Coronary artery (tissue), 2 donors: ENCODE measurements at regions not wholly inside any gene's neighbourhood (a gene's known extent, or its start where the extent isn't known, plus 50 kb on each side); places are given as distances from the start of the nearest gene placed in this dataset.

Source experiments
- DNase-seq: peaks from one replicate; pipeline ENCODE4 v3.0.0-alpha.2; 2017; ENCODE audit warnings: low spot score
- H3K27ac ChIP-seq, 2 donors: fragments of 200-600 bp; sonication (generic); one replicate each; pipeline ENCODE4 v1.5.1; 2016 to 2019
- H3K4me3 ChIP-seq: fragments of 200-600 bp; sonication (generic); 2 replicates; pipeline ENCODE4 v1.5.1; 2016; ENCODE audit warnings: mild to moderate bottlenecking, moderate library complexity
- TF ChIP-seq, protein P1 (sequence below): fragments of 200-600 bp; sonication (generic); IDR thresholded peaks from one replicate; pipeline ENCODE4 v1.5.1; 2019; ENCODE audit warnings: antibody characterized with exemption

DNA sequence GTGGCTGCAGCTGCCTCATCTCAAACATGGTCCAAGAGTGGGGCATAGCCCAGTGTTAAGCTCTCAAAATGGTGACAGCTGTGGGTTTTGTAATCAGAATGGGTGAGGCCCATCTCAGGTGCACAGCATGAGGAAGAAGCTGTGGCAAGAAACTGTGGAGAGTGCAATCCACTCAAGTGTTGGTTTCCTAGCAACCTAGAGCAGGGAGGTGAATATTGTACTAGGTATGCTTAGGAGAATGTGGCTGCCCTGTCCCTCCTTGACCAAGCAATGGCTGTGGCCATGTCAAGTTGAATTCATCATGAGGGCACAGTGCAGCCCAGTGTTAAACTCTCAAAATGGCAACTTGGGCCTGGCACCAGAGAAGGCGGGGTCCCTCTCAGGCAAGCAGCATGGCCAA lies 160.5 kb upstream of the KCNN2 start:
- H3K4me3 ChIP-seq, result no peak overlapping the region
- TF ChIP-seq, protein P1, sequence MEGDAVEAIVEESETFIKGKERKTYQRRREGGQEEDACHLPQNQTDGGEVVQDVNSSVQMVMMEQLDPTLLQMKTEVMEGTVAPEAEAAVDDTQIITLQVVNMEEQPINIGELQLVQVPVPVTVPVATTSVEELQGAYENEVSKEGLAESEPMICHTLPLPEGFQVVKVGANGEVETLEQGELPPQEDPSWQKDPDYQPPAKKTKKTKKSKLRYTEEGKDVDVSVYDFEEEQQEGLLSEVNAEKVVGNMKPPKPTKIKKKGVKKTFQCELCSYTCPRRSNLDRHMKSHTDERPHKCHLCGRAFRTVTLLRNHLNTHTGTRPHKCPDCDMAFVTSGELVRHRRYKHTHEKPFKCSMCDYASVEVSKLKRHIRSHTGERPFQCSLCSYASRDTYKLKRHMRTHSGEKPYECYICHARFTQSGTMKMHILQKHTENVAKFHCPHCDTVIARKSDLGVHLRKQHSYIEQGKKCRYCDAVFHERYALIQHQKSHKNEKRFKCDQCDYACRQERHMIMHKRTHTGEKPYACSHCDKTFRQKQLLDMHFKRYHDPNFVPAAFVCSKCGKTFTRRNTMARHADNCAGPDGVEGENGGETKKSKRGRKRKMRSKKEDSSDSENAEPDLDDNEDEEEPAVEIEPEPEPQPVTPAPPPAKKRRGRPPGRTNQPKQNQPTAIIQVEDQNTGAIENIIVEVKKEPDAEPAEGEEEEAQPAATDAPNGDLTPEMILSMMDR, result no peak
- DNase-seq, result no peak
- H3K27ac ChIP-seq, result no peak overlapping the region

DNA sequence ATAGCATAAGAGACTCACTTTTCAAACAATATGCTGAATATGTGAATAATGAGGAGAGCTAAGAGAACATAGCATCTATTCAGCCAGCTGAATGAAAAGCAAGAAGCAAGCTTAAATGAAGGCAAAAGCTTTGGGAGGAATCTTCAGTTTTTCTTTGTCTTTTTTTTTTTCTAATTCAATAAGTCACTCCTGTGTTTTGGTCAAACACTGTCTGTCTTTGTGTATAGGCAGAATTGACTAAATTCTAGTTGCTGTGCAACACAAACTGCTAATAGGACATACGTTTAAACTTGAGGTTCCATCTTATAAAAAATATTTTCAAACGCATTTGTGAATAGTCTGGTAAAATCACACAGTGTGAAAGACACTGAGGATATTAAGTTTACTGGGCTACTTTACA lies 156.9 kb upstream of the KCNN2 start:
- no peak overlapping the region for H3K27ac ChIP-seq
- H3K4me3 ChIP-seq, result no peak overlapping the region
- TF ChIP-seq, protein P1, result no peak
- DNase-seq, result no peak

DNA sequence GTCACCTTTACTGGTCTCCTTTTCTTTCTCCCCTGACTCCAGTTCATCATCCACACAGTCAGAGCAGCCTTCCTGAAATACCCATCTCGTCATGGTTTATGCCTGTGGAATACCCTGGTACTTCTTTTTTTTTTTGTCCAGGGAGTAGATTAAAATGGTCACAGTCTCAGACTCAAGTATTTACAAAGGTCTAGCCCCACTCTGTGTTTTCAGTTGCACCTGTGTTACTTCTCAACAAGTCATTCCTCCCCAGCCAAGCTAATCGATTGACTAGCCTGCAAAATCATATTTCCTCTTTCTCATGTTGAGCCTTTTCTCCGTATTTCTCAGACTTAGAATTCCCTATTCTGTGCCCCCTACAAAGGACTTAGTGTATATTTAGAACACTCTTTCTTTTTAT lies 155.2 kb upstream of the KCNN2 start:
- TF ChIP-seq, protein P1, result no peak
- Histone ChIP-seq H3K4me3 (no peak overlapping the region), H3K27ac (no peak overlapping the region)
- DNase-seq, result no peak

DNA sequence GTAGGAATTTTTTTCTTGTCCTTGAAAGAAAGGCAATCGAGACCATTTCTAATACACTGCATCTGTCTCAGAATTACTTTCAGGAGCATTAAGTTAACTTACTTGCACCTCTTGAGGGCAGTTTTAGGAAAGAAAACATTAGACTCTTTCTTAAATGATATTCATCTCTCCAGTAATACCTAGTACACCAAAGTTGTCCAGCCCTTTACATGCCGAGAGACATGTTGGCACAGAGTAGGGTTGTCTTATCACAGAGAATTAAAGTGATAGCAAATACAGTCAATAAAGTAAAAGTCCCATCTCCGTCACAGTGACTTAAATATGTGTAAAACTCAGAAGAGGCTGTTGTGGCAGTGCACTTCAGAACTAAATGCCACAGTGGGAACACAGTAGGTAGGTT lies 154.3 kb upstream of the KCNN2 start:
- DNase-seq, result no peak
- no peak overlapping the region for H3K4me3 ChIP-seq
- H3K27ac ChIP-seq, result no peak overlapping the region
- TF ChIP-seq, protein P1, result no peak

DNA sequence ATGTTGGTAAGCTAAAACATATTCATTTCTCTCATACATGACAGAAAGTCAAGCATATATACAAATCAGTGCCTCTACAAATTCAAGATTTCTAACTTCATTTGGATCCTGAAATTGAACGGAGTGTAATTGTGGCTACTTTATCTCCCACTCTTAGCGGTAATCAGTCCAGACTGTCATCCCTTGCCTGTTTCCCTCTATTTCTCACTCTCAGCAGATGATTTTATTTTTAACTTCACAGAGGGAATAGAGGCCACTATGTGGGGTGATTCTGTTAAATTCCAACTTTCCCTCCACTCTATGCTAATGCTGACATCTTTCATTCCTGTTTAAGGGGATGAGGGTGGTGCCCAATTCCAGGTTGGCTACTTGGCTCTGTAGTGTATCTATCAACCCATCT lies 153.8 kb upstream of the KCNN2 start:
- TF ChIP-seq, protein P1, result no peak
- no peak overlapping the region for H3K4me3 ChIP-seq
- H3K27ac ChIP-seq, result no peak overlapping the region
- no peak for DNase-seq

DNA sequence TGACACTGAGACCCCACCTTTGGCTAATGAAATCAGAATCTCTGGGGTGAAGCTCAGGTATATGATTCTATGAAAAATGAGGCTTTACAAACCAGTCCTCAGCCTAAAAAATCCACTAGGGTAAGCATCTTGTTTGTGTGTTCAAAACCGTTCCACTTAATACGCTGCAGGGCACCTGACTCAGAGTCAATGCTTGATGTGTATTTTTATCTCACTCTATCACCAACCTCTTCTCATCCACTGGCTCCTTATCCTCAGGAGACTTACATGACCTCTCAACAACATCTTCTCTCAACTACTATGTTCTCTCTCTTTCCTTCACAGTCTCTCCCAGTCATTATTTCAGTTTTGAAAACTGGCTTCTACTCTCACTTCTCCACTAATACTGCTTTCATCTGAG lies 153.3 kb upstream of the KCNN2 start:
- H3K27ac ChIP-seq, result no peak overlapping the region
- TF ChIP-seq, protein P1, result no peak
- H3K4me3 ChIP-seq, result no peak overlapping the region
- no peak for DNase-seq

DNA sequence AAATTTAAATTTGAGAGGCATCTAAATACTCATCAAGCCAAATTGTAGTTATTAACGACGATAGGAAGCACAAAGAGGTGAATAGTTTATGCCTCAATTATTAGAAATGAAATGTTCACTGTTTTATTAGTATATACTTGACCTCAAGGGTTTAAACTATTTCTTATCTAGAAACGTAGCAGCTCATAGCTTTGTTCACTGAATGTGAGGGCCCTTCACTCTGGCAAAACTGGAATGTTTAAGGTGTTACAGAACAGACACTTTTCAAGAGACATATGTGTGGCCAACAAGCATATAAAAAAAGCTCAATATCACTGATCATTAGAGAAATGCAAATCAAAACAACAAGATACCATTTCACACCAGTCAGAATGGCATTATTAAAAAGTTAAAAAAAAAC lies 151.2 kb upstream of the KCNN2 start:
- no peak for DNase-seq
- Histone ChIP-seq H3K4me3 (no peak overlapping the region), H3K27ac (no peak overlapping the region)
- TF ChIP-seq, protein P1, result no peak
